Mesothelial cell of epicardium (in vitro differentiated cells): ENCODE measurements at regions not wholly inside any gene's neighbourhood (a gene's known extent, or its start where the extent isn't known, plus 50 kb on each side); places are given as distances from the start of the nearest gene placed in this dataset.

Experiments
- DNase-seq, 2 experiments: peaks; one replicate each; pipeline ENCODE4 v3.0.0; 2021; ENCODE audit warnings: low spot score in 2 of 2; ENCODE audit not compliant: unreplicated experiment in 2 of 2
- H3K27ac Mint-ChIP-seq: 2 replicates; pipeline ENCODE4 v1.8.0; 2021; ENCODE audit warnings: mixed read lengths
- H3K27me3 Mint-ChIP-seq: 2 replicates; pipeline ENCODE4 v1.8.0; 2021; ENCODE audit warnings: low read depth, mixed read lengths
- H3K36me3 Mint-ChIP-seq: 2 replicates; pipeline ENCODE4 v1.8.0; 2021; ENCODE audit warnings: mixed read lengths
- H3K4me1 Mint-ChIP-seq: 2 replicates; pipeline ENCODE4 v1.8.0; 2021; ENCODE audit warnings: mixed read lengths
- H3K4me3 Mint-ChIP-seq: 2 replicates; pipeline ENCODE4 v1.8.0; 2021; ENCODE audit warnings: mild to moderate bottlenecking, moderate library complexity, mixed read lengths
- H3K9me3 Mint-ChIP-seq: 2 replicates; pipeline ENCODE4 v1.8.0; 2021; ENCODE audit warnings: mixed read lengths
- TF ChIP-seq, protein P1 (sequence below): fragments of 200-600 bp; sonication (generic); IDR thresholded peaks from one replicate; pipeline ENCODE4 v1.5.0; 2021; ENCODE audit warnings: antibody characterized with exemption; ENCODE audit not compliant: unreplicated experiment

DNA sequence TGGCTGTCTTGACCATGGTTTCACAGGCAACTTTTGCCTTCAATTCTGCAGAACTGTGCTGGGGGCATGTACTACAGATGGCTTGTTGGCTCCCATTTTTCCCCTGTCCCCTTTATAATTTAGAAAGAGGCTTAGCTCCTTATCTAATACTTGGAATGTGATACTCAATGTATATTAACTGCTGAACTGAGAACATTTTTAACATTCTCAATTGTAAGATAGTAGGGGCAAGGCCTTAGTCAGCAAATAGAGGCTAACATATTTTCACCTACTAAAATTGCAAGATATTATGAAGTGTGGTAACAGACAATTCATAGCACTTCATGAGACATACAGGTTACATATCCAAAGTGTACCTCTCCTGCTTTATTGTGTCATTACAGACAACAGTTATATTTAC lies 118.1 kb upstream of the ZNF366 start:
- TF ChIP-seq, protein P1, sequence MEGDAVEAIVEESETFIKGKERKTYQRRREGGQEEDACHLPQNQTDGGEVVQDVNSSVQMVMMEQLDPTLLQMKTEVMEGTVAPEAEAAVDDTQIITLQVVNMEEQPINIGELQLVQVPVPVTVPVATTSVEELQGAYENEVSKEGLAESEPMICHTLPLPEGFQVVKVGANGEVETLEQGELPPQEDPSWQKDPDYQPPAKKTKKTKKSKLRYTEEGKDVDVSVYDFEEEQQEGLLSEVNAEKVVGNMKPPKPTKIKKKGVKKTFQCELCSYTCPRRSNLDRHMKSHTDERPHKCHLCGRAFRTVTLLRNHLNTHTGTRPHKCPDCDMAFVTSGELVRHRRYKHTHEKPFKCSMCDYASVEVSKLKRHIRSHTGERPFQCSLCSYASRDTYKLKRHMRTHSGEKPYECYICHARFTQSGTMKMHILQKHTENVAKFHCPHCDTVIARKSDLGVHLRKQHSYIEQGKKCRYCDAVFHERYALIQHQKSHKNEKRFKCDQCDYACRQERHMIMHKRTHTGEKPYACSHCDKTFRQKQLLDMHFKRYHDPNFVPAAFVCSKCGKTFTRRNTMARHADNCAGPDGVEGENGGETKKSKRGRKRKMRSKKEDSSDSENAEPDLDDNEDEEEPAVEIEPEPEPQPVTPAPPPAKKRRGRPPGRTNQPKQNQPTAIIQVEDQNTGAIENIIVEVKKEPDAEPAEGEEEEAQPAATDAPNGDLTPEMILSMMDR: no peak
- H3K27ac Mint-ChIP-seq: peak overlapping the region; percentile 78
- no peak overlapping the region for H3K4me3 Mint-ChIP-seq
- peaks cover 5% of the 10 kb centered on the region for H3K9me3 Mint-ChIP-seq
- no peaks in the 10 kb centered on the region for H3K36me3 Mint-ChIP-seq
- DNase-seq: no peak
- peaks cover 27% of the 10 kb centered on the region for H3K4me1 Mint-ChIP-seq
- H3K27me3 Mint-ChIP-seq: no peaks in the 10 kb centered on the region

DNA sequence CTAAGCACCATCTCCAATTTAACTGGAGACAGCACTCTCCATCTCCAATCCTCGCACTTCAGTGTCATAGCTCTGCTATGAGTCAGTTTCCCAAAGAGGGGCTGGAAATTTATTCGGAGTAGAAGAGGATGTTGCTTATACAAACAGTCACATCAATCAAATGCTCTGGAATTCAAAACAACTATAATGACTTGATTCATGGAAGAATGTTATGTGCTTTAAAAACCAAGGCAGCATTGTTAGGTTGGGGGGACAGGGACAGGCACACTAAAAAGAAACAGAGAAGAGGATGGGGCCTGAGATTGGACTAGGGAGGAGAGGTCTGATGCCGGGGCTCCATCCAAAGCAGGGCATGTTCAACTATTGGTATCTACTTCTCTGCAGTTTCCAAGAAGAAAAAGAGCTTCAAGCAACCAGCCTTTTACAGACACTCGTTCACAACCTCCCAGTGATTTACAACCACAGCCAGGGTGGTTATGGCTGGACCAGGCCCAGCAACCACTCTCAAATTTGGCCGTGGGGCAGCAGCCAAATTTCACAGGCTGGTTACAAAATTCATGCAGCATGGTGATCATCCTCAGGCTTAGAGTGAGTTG lies 117.5 kb upstream of the ZNF366 start:
- Mint-ChIP-seq H3K4me1 (peaks cover 27% of the 10 kb centered on the region), H3K27ac (peak overlapping the region; percentile 78), H3K36me3 (no peaks in the 10 kb centered on the region), H3K27me3 (no peaks in the 10 kb centered on the region), H3K9me3 (peaks cover 5% of the 10 kb centered on the region), H3K4me3 (no peak overlapping the region)
- TF ChIP-seq, protein P1: no peak
- no peak for DNase-seq

DNA sequence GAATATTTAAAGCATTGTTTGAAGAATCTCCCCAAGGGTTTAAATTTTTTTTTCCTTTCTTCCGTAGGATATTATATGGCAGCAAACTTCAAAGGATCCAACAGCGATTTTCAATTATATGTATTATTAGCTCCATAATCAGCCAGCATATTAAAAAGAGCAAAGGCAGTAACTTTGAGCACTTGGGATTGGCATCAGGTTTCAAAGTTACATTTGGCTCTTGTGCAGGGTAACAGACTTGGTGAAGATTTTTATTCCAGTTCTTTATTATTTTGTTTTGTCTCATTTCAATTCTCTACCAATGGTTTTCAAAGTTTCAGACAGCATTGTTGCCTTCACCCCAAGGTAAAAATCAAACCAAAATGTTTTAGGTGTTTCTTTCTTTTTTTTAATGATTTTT lies 116.7 kb upstream of the ZNF366 start:
- peaks cover 23% of the 10 kb centered on the region for H3K4me1 Mint-ChIP-seq
- no peak overlapping the region for H3K4me3 Mint-ChIP-seq

DNA sequence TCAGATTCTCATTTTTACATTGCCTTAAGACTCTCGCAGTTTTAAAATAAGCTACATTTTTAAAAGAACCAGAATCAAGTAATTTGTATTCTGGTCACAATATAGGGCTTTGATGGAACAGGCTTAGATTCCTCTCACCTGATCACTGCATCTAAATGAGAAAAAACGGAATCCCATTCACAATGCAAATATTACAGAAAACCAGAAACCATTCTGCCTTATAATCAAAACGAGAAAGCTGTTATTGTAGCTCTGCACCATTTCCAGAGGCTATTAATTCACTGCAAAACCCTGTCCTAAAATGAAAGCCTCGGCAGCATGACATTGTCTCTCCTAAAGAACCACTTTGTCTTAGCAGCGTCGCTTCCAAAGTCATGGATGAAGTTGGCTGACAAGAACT lies 116.1 kb upstream of the ZNF366 start:
- H3K27ac Mint-ChIP-seq: no peak overlapping the region
- no peak for DNase-seq
- TF ChIP-seq, protein P1: no peak
- no peaks in the 10 kb centered on the region for H3K36me3 Mint-ChIP-seq
- H3K9me3 Mint-ChIP-seq: peaks cover 5% of the 10 kb centered on the region
- H3K4me1 Mint-ChIP-seq: peaks cover 20% of the 10 kb centered on the region
- H3K27me3 Mint-ChIP-seq: no peaks in the 10 kb centered on the region
- H3K4me3 Mint-ChIP-seq: no peak overlapping the region

More for the DNA sequence above, 116.7 kb upstream of the ZNF366 start:
- H3K9me3 Mint-ChIP-seq: peaks cover 5% of the 10 kb centered on the region
- peak overlapping the region; percentile 23 for H3K27ac Mint-ChIP-seq
- TF ChIP-seq, protein P1: no peak
- no peak for DNase-seq
- no peaks in the 10 kb centered on the region for H3K27me3 Mint-ChIP-seq
- H3K36me3 Mint-ChIP-seq: no peaks in the 10 kb centered on the region

DNA sequence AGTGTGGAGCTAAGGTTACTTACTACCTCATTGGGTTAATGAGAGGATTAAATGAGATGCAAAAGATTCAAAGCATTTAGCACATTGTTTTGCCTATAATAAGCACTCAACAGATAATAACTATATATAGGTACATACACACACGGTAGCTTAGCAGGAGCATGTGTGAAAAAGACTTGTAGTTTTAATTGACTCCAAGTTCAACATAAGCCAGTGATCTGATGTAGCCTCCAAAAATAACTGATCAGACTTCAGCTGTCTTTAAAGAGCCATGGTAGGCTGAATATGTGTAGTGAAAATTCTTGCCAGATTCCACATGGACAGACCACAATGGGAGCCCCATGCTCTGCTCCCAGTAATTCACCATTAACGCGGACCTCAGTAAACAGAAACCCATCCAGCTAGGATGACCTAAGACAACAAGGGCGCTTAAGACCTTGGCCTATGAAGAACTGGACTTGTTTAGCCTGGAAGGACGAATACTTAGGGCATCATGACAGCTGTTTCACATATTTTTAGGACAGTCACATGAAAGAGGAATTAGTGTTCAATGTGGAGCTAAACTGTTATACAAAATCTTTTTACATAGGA lies 115.1 kb upstream of the ZNF366 start:
- no peak overlapping the region for H3K27ac Mint-ChIP-seq
- peaks cover 5% of the 10 kb centered on the region for H3K9me3 Mint-ChIP-seq
- no peaks in the 10 kb centered on the region for H3K27me3 Mint-ChIP-seq
- no peak overlapping the region for H3K4me3 Mint-ChIP-seq
- H3K36me3 Mint-ChIP-seq: no peaks in the 10 kb centered on the region
- peaks cover 20% of the 10 kb centered on the region for H3K4me1 Mint-ChIP-seq
- TF ChIP-seq, protein P1: no peak
- DNase-seq: no peak
